Endothelial cell of umbilical vein (primary cell): ENCODE measurements at regions not wholly inside any gene's neighbourhood (a gene's known extent, or its start where the extent isn't known, plus 50 kb on each side); places are given as distances from the start of the nearest gene placed in this dataset.

ENCODE experiments used
- BruUV-seq: library from RNA; stranded (reverse); fragments of 400-500 nt; replicated peaks from 2 replicates; lab custom pipeline; 2021; lab: Mats Ljungman, UMichigan
- CTCF ChIA-PET: fragments of 300-600, 350-600 bp; sonication (Branson Sonifier 250); formaldehyde crosslinking; loops from one replicate; lab custom pipeline; 2021; ENCODE audit warnings: antibody characterized with exemption, inconsistent platforms; lab: Charles Lee
- POLR2A ChIA-PET: fragments of 300-600, 350-600 bp; sonication (Branson Sonifier 250); formaldehyde crosslinking; loops from one replicate; lab custom pipeline; 2021; ENCODE audit warnings: antibody characterized with exemption, inconsistent platforms; lab: Charles Lee
- DNase-seq: peaks from one replicate; pipeline ENCODE4 v3.0.0-alpha.2; 2011; ENCODE audit warnings: low read depth, low spot score
- FAIRE-seq: peaks from 2 replicates; lab custom pipeline; 2011; peaks lifted over from hg19 to GRCh38; lab: Jason Lieb, UNC
- H2AFZ ChIP-seq: 2 replicates; pipeline ENCODE4 v1.6.0; 2012; ENCODE audit warnings: low read depth, low read length, control low read depth, inconsistent platforms
- H3K27ac ChIP-seq: 2 replicates; pipeline ENCODE4 v1.5.1; 2011; ENCODE audit warnings: low read depth, mild to moderate bottlenecking, control low read depth, low read length, moderate library complexity; ENCODE audit not compliant: insufficient read depth
- H3K27me3 ChIP-seq, 2 experiments: 2 replicates each; pipeline versions ENCODE4 v1.6.0 to v1.6.1; 2011; ENCODE audit warnings: low read length in 2 of 2, mixed read lengths in 1 of 2; ENCODE audit not compliant: control insufficient read depth in 2 of 2, insufficient read depth in 2 of 2
- H3K36me3 ChIP-seq, 2 experiments: 2 replicates in 1 of 2; 3 replicates in 1 of 2; pipeline ENCODE4 v1.5.1; 2011; ENCODE audit warnings: low read length in 2 of 2, mild to moderate bottlenecking in 1 of 2, moderate library complexity in 1 of 2; ENCODE audit not compliant: control insufficient read depth in 2 of 2, insufficient read depth in 2 of 2; ENCODE audit errors: extremely low read depth in 1 of 2
- H3K4me1 ChIP-seq: 3 replicates; pipeline ENCODE4 v1.5.1; 2011; ENCODE audit warnings: mild to moderate bottlenecking, low read length; ENCODE audit not compliant: control insufficient read depth, insufficient read depth; ENCODE audit errors: extremely low read depth
- H3K4me2 ChIP-seq: 2 replicates; pipeline ENCODE4 v1.6.1; 2011; ENCODE audit warnings: low read length, control low read depth, mixed read lengths; ENCODE audit not compliant: insufficient read depth
- H3K4me3 ChIP-seq, 3 experiments: fragments of 200-600 bp in 1 of 3; sonication (generic), shearing (Covaris generic) in 1 of 3; replicated peaks in 1 of 3; 2 replicates each; pipeline ENCODE4 v1.5.1; 2011 to 2016; ENCODE audit warnings: control low read depth in 3 of 3, low read length in 3 of 3, mild to moderate bottlenecking in 2 of 3, inconsistent platforms in 1 of 3, low read depth in 1 of 3, moderate library complexity in 1 of 3; ENCODE audit not compliant: insufficient read depth in 1 of 3
- H3K79me2 ChIP-seq: 2 replicates; pipeline ENCODE4 v1.6.0; 2012; ENCODE audit warnings: low read length, inconsistent platforms; ENCODE audit not compliant: control insufficient read depth, insufficient read depth
- H3K9ac ChIP-seq: replicated peaks from 2 replicates; pipeline ENCODE3; 2011; ENCODE audit warnings: low read length, control low read depth; ENCODE audit not compliant: insufficient read depth; ENCODE audit errors: extremely low read depth
- H3K9me1 ChIP-seq: replicated peaks from 3 replicates; pipeline ENCODE4 v1.6.0; 2011; ENCODE audit warnings: mild to moderate bottlenecking, low read length; ENCODE audit not compliant: control insufficient read depth, insufficient read depth; ENCODE audit errors: extremely low read depth
- H3K9me3 ChIP-seq: replicated peaks from 2 replicates; pipeline ENCODE4 v1.5.1; 2012; ENCODE audit warnings: low read length, inconsistent platforms; ENCODE audit not compliant: control insufficient read depth, insufficient read depth
- H4K20me1 ChIP-seq: replicated peaks from 2 replicates; pipeline ENCODE3; 2011; ENCODE audit warnings: mild to moderate bottlenecking, low read length; ENCODE audit not compliant: control insufficient read depth, insufficient read depth; ENCODE audit errors: extremely low read depth
- GATA2 ChIP-seq: IDR thresholded peaks from 2 replicates; pipeline ENCODE4 v1.7.0; 2011; ENCODE audit warnings: low read depth, mild to moderate bottlenecking, moderate library complexity, mixed read lengths, low read length; ENCODE audit not compliant: insufficient read length, insufficient read depth
- JUN ChIP-seq: IDR thresholded peaks from 2 replicates; pipeline ENCODE4 v1.6.1; 2011; ENCODE audit warnings: borderline replicate concordance, low read depth; ENCODE audit not compliant: insufficient read length, insufficient read depth
- MAX ChIP-seq: IDR thresholded peaks from 2 replicates; pipeline ENCODE4 v1.6.1; 2011; ENCODE audit not compliant: insufficient read depth, insufficient read length
- MYC ChIP-seq: IDR thresholded peaks from one replicate; pipeline ENCODE4 v1.6.1; 2011; ENCODE audit warnings: mild to moderate bottlenecking, low read depth, low read length
- POLR2A ChIP-seq: IDR thresholded peaks from 2 replicates; pipeline ENCODE4 v1.6.1; 2012; ENCODE audit warnings: low read depth, mild to moderate bottlenecking, control low read depth, low read length
- dilution Hi-C: fragments of 300-500 bp; cut with MboI; formaldehyde crosslinking; loops from one replicate; pipeline ENCODE4 v1.15.0; 2019; ENCODE audit warnings: low sequenced_read_pairs; ENCODE audit not compliant: extremely low pct_ligation_motif_present
- intact Hi-C: fragments of 100-400 bp; cut with micrococcal nuclease; formaldehyde crosslinking; loops from one replicate; pipeline ENCODE4 v1.10.0; 2022

- no peak overlapping the region for H3K4me2 ChIP-seq
- dilution Hi-C loops, result no loop called here
- no peak overlapping the region for H2AFZ ChIP-seq
- no peaks in the 10 kb centered on the region for H3K36me3 ChIP-seq
- no peak overlapping the region for H3K27ac ChIP-seq
- intact Hi-C loops, result no loop called here
- BruUV-seq, result no TSS peak
- ChIA-PET POLR2A (no interaction called here), CTCF (no interaction called here)
- TF ChIP-seq POLR2A, result no peak
- no peak for TF ChIP-seq MAX
- TF ChIP-seq MYC, result no peak
- no peak for TF ChIP-seq GATA2
- no peak for TF ChIP-seq JUN
- no peaks in the 10 kb centered on the region for H3K79me2 ChIP-seq
- FAIRE-seq (no peak), DNase-seq (no peak)
- H4K20me1 ChIP-seq, result no peaks in the 10 kb centered on the region
- peaks cover 13% of the 10 kb centered on the region for H3K4me1 ChIP-seq
- H3K9ac ChIP-seq, result no peak overlapping the region
- H3K9me3 ChIP-seq, result no peaks in the 10 kb centered on the region
- no peak overlapping the region for H3K4me3 ChIP-seq
- no peaks in the 10 kb centered on the region for H3K27me3 ChIP-seq
- no peaks in the 10 kb centered on the region for H3K9me1 ChIP-seq
Observed at GRCh38 chr6:148087659-148088058, 255.0 kb upstream of the SASH1 start.

- FAIRE-seq, result peak; percentile 81
- H3K4me3 ChIP-seq, result no peak overlapping the region
- H3K9me3 ChIP-seq, result no peaks in the 10 kb centered on the region
- peaks cover 13% of the 10 kb centered on the region for H3K4me1 ChIP-seq
- peak overlapping the region; percentile 55 for H3K27ac ChIP-seq
- peak; percentile 85 for DNase-seq
- no peaks in the 10 kb centered on the region for H3K36me3 ChIP-seq
- H3K27me3 ChIP-seq, result no peaks in the 10 kb centered on the region
- ChIA-PET POLR2A (interaction anchor here (1.0 kb wide), 1 partner anchor 48 kb away, joined by 3 read pairs; no protein-coding TSS in a partner anchor), CTCF (interaction anchor here (0.6 to 1.4 kb wide), 4 partner anchors 8 to 424 kb away, joined by 3 read pairs; no protein-coding TSS in a partner anchor)
- H4K20me1 ChIP-seq, result no peaks in the 10 kb centered on the region
- intact Hi-C loops (loop anchor here (1.0 to 2.0 kb wide), 5 partner anchors 26 to 583 kb away; no protein-coding TSS in a partner anchor), dilution Hi-C loops (no loop called here)
- no peaks in the 10 kb centered on the region for H3K9me1 ChIP-seq
- no peaks in the 10 kb centered on the region for H3K79me2 ChIP-seq
- H3K4me2 ChIP-seq, result no peak overlapping the region
- BruUV-seq, result no TSS peak
- no peak for TF ChIP-seq MYC
- peak; percentile 33 for TF ChIP-seq JUN
- H2AFZ ChIP-seq, result peak overlapping the region; percentile 45
- H3K9ac ChIP-seq, result no peak overlapping the region
Observed at GRCh38 chr6:148090326-148090725, 252.3 kb upstream of the SASH1 start.
